Small intestine (tissue), 7 donors: ENCODE measurements at regions not wholly inside any gene's neighbourhood (a gene's known extent, or its start where the extent isn't known, plus 50 kb on each side); places are given as distances from the start of the nearest gene placed in this dataset.

Source experiments
- DNase-seq, 2 donors: peaks; one replicate each; pipeline versions ENCODE4 v3.0.0 to v3.0.0-alpha.2; 2013
- FAIRE-seq: peaks from 2 replicates; lab custom pipeline; 2012; peaks lifted over from hg19 to GRCh38; lab: Jason Lieb, UNC
- H3K27ac ChIP-seq, 3 donors: one replicate each; pipeline ENCODE4 v1.5.1; 2013; ENCODE audit warnings: low read length in 2 of 3, mild to moderate bottlenecking in 2 of 3, control low read depth in 1 of 3, inconsistent platforms in 1 of 3, low read depth in 1 of 3, moderate library complexity in 1 of 3
- H3K27me3 ChIP-seq, 3 donors: one replicate each; pipeline ENCODE4 v1.6.1; 2013; ENCODE audit warnings: low read length in 3 of 3, inconsistent platforms in 1 of 3; ENCODE audit not compliant: control insufficient read depth in 3 of 3, insufficient read depth in 3 of 3
- H3K36me3 ChIP-seq, 3 donors: one replicate each; pipeline ENCODE4 v1.6.1; 2013; ENCODE audit warnings: low read length in 3 of 3, inconsistent platforms in 1 of 3, low read depth in 1 of 3, mild to moderate bottlenecking in 1 of 3, moderate library complexity in 1 of 3; ENCODE audit not compliant: control insufficient read depth in 3 of 3, insufficient read depth in 2 of 3
- H3K4me1 ChIP-seq, 3 donors: one replicate each; pipeline ENCODE4 v1.6.1; 2013; ENCODE audit warnings: low read length in 2 of 3, inconsistent platforms in 1 of 3, low read depth in 1 of 3, mild to moderate bottlenecking in 1 of 3, moderate library complexity in 1 of 3; ENCODE audit not compliant: control insufficient read depth in 3 of 3, insufficient read depth in 2 of 3
- H3K4me3 ChIP-seq, 3 donors: one replicate each; pipeline ENCODE4 v1.5.1; 2013; ENCODE audit warnings: low read length in 3 of 3, control low read depth in 1 of 3, inconsistent platforms in 1 of 3, low read depth in 1 of 3, mild to moderate bottlenecking in 1 of 3, moderate library complexity in 1 of 3
- H3K9me3 ChIP-seq, 2 donors: one replicate each; pipeline ENCODE4 v1.6.1; 2013; ENCODE audit warnings: low read depth in 1 of 2, low read length in 1 of 2; ENCODE audit not compliant: control insufficient read depth in 2 of 2, insufficient read depth in 1 of 2
- WGBS, 3 donors: extraction: QIAGEN DNeasy Blood & Tissue Kit; methylation state at CpG; one replicate each; pipeline ENCODE4 v1.1.7; 2013; 5-methylcytosine and 5-hydroxymethylcytosine counted together
- donor health status: healthy with polysubstance abuse.
- donor health status: control.
- donor health status: control.
- donor health status: Bipolar disorder and iron deficiency.
- donor health status: healthy.

DNA sequence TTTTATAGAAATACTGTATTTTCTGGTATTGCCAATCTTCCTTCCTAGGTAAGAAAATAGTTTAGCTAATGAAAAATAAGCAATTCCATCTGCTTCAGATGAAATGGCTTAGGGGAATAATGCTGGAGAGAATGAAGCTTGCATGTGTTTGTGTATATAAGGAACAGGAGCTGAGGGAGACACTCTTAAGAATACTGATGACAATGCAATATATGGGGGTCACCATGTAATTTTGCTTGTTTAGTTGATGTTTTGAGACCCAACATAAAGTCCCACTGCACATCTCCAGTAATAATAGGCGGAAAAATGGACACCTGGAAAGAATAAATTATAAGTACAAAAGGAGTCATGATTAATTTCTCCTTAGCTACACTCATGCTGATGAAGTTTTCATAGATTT is 110.8 kb upstream of the BRINP3 start:
- DNase-seq = no peak
- Histone ChIP-seq H3K36me3 (no peaks in the 10 kb centered on the region), H3K4me1 (no peaks in the 10 kb centered on the region), H3K9me3 (no peaks in the 10 kb centered on the region), H3K27me3 (no peaks in the 10 kb centered on the region), H3K27ac (no peak overlapping the region), H3K4me3 (no peak overlapping the region)
- WGBS, 3 donors = 72 to 94% (median 77%) methylated on average over 1 of the region's 1 CpG
- no peak for FAIRE-seq

DNA sequence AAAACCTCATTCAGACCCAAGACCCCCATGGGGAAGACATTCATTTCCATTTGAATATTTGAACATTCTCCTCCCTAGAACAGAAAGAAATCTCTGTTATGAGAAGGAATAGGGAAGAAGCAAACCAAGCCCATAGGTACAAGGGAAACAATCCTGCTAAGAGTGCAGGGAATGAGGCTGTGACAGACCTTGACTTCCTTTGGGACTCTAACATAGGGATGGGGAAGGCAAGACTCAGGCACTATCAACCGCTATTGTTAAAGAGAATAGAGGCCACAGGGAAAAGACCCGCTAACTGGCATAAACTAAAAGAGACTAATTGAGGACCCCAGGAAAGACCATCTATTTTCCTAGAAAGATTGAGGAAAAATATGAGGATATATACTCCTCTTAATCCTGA is 117.8 kb upstream of the BRINP3 start:
- DNase-seq (no peak), FAIRE-seq (no peak)
- Histone ChIP-seq H3K27ac (no peak overlapping the region), H3K9me3 (no peaks in the 10 kb centered on the region), H3K27me3 (no peaks in the 10 kb centered on the region), H3K36me3 (no peaks in the 10 kb centered on the region), H3K4me3 (no peak overlapping the region), H3K4me1 (peaks cover 4 to 18% (median 5%) of the 10 kb centered on the region in 3 donors)
- WGBS, 3 donors = 90 to 98% (median 93%) methylated on average over 2 of the region's 2 CpGs

DNA sequence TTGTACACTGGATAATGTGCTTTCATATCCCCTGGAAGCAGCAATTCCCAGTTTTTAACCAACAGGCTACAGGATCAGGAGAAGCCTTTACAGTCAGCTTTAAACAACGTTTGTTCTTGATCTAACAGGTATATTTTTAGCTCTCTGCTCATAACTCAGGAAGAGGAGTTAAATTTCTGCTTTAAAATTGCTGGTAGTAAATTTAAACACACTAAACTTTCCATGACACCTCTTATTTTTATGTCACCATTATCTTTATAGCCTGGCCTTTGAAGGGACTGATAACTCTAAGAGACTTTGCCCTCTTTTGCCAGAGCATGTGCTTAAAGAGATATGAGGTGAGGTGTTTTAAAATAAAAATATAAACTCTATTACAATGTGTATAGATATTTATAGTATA is 119.6 kb upstream of the BRINP3 start:
- Histone ChIP-seq H3K4me3 (no peak overlapping the region), H3K4me1 (peaks cover 4 to 18% (median 5%) of the 10 kb centered on the region in 3 donors), H3K27ac (peak overlapping the region in 2 of 3 donors; percentile 16 to 56), H3K9me3 (no peaks in the 10 kb centered on the region), H3K36me3 (no peaks in the 10 kb centered on the region), H3K27me3 (no peaks in the 10 kb centered on the region)
- FAIRE-seq (no peak), DNase-seq (peak; percentile 84)
- WGBS, 3 donors = 0 to 20% (median 0%) methylated on average over 1 of the region's 1 CpG

DNA sequence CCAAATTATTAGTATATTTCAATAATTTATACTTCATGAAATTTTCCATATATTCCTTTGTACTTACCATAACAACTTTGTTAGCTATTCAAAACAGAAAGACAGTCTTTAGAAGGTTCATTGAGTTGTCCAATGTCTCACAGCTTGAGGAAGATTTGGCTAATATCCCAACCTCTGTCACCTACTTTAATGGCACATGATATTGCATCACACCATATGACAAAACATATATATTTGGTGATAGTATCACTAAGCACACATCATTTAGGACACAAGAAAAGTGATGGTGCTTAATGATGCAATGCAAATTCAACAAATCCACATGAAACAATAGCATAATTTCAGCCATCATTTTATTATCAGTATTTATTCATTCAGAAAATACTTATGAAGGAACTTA is 122.0 kb upstream of the BRINP3 start:
- no peak for FAIRE-seq
- peaks cover 4 to 18% (median 5%) of the 10 kb centered on the region in 3 donors for H3K4me1 ChIP-seq

DNA sequence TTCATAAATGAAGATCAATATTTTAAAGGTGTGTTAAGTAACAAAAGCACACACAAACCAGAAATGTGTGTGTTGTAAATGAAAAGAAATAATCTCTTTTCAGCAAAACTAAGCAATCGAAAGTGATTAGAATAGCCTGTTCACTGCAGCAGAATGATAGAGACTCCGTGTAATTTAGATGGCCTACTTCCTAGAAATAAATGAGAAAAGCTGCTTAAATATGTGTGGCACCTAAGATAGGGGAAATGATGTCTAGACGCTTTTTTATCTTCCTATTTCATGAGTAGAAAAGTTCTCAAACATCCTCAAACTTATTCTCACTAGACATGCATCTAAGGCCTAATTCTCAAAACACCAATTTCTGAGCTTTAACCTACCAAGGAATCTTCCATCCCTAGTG is 124.7 kb upstream of the BRINP3 start:
- peaks cover 4 to 7% (median 5%) of the 10 kb centered on the region in 3 donors for H3K4me1 ChIP-seq
- no peaks in the 10 kb centered on the region for H3K9me3 ChIP-seq
- H3K27ac ChIP-seq = no peak overlapping the region
- no peaks in the 10 kb centered on the region for H3K36me3 ChIP-seq
- FAIRE-seq (no peak), DNase-seq (no peak)
- H3K4me3 ChIP-seq = no peak overlapping the region
- whole genome bisulfite sequencing, 3 donors = 10 to 44% (median 36%) methylated on average over 3 of the region's 3 CpGs
- H3K27me3 ChIP-seq = no peaks in the 10 kb centered on the region

More for the DNA sequence above, 122.0 kb upstream of the BRINP3 start:
- H3K27ac ChIP-seq = no peak overlapping the region
- DNase-seq = no peak
- H3K36me3 ChIP-seq = no peaks in the 10 kb centered on the region
- H3K9me3 ChIP-seq = no peaks in the 10 kb centered on the region
- no peaks in the 10 kb centered on the region for H3K27me3 ChIP-seq
- no peak overlapping the region for H3K4me3 ChIP-seq

DNA sequence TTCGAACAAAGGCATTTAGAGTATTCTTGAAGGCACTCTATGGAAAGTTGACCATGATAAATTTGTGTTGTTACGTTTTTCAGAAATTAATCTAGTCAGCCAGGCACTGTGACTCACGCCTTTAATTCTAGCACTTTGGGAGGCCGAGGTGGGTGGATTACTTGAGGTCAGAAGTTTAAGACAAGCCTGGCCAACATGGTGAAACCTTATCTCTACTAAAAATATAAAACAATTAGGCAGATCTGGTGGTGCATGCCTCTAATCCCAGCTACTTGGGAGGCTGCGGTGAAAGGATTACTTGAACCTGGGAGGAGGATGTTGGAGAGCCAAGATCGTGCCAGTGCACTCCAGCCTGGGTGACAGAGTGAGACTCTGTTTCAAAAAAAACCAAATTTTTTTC is 130.6 kb upstream of the BRINP3 start:
- no peak for DNase-seq
- Histone ChIP-seq H3K27me3 (no peaks in the 10 kb centered on the region), H3K27ac (no peak overlapping the region), H3K36me3 (no peaks in the 10 kb centered on the region), H3K9me3 (no peaks in the 10 kb centered on the region), H3K4me3 (no peak overlapping the region), H3K4me1 (no peaks in the 10 kb centered on the region)
- no peak for FAIRE-seq
- WGBS, 3 donors = 57 to 76% (median 57%) methylated on average over 6 of the region's 6 CpGs

DNA sequence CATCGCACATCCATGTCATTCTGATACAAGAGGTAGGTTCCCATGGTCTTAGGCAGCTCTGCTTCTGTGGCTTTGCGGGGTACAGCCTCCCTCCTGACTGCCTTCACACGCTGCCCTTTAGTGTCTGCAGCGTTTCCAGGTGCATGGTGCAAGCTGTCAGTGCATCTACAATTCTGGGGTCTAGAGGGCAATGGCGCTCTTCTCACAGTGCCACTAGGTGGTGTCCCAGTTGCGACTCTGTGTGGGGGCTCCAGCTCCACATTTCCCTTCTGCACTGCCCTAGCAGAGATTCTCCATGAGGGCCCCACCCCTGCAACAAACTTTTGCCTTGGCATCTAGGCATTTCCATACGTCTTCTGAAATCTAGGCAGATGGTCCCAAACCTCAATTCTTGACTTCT is 138.2 kb upstream of the BRINP3 start:
- no peak overlapping the region for H3K27ac ChIP-seq
- FAIRE-seq (no peak), DNase-seq (no peak)
- H3K9me3 ChIP-seq = no peaks in the 10 kb centered on the region
- H3K4me1 ChIP-seq = no peaks in the 10 kb centered on the region
- 87 to 92% (median 87%) methylated on average over 7 of the region's 7 CpGs for WGBS, 3 donors
- no peak overlapping the region for H3K4me3 ChIP-seq
- H3K27me3 ChIP-seq = no peaks in the 10 kb centered on the region
- no peaks in the 10 kb centered on the region for H3K36me3 ChIP-seq

DNA sequence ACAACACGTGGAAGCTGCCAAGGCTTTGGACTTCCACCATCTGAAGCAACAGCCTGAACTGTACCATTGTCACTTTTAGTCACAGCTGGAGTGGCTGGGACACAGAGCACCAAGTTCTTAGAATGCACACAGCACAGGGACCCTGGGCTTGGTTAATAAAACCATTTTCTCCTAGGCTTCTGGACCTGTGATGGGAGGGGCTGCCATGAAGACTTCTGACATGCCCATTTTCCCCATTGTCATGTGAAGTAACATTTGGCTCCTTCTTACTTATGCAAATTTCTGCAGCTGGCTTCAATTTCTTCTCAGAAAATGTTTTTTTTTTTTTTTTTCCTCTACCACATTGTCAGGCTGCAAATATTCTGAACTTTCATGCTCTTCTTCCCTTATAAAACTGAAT is 138.6 kb upstream of the BRINP3 start:
- no peaks in the 10 kb centered on the region for H3K4me1 ChIP-seq
- DNase-seq = no peak
- no peak for FAIRE-seq
- no peak overlapping the region for H3K4me3 ChIP-seq
- no peak overlapping the region for H3K27ac ChIP-seq
- no peaks in the 10 kb centered on the region for H3K9me3 ChIP-seq
- no peaks in the 10 kb centered on the region for H3K36me3 ChIP-seq
- whole genome bisulfite sequencing, 3 donors = 50 to 74% (median 62%) methylated on average over 1 of the region's 1 CpG
- H3K27me3 ChIP-seq = no peaks in the 10 kb centered on the region

DNA sequence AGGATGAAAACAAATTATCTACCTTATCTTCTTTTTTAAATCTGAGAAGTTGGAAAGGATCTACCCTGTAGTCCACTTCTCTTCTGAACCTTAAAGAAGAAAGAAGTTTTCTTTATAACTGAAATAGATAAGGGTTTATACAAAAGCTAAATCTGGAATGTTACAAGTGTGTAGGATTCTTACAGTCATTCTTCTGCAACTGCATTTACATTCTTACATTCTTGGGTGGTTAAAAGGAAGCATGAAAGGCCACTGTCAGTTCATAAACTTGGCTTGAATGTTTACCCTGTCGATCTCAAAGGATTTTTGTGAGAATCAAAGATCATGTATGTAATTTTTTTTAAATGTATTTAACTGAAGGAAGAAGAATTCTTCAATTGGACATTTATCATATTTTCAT is 142.1 kb upstream of the BRINP3 start:
- 50 to 80% (median 63%) methylated on average over 1 of the region's 1 CpG for WGBS, 3 donors
- peak; percentile 26 for FAIRE-seq

More for the DNA sequence above, 142.1 kb upstream of the BRINP3 start:
- Histone ChIP-seq H3K4me3 (no peak overlapping the region), H3K4me1 (no peaks in the 10 kb centered on the region), H3K9me3 (no peaks in the 10 kb centered on the region), H3K36me3 (no peaks in the 10 kb centered on the region), H3K27ac (no peak overlapping the region), H3K27me3 (no peaks in the 10 kb centered on the region)
- no peak for DNase-seq
